ENCODE measurements at regions not wholly inside any gene's neighbourhood (a gene's known extent, or its start where the extent isn't known, plus 50 kb on each side); places are given as distances from the start of the nearest gene placed in this dataset.

GRCh38 chr5:93890657-93891056 is 149.3 kb upstream of the POU5F2 start (continued):
- TF ChIP-seq, protein P1, sequence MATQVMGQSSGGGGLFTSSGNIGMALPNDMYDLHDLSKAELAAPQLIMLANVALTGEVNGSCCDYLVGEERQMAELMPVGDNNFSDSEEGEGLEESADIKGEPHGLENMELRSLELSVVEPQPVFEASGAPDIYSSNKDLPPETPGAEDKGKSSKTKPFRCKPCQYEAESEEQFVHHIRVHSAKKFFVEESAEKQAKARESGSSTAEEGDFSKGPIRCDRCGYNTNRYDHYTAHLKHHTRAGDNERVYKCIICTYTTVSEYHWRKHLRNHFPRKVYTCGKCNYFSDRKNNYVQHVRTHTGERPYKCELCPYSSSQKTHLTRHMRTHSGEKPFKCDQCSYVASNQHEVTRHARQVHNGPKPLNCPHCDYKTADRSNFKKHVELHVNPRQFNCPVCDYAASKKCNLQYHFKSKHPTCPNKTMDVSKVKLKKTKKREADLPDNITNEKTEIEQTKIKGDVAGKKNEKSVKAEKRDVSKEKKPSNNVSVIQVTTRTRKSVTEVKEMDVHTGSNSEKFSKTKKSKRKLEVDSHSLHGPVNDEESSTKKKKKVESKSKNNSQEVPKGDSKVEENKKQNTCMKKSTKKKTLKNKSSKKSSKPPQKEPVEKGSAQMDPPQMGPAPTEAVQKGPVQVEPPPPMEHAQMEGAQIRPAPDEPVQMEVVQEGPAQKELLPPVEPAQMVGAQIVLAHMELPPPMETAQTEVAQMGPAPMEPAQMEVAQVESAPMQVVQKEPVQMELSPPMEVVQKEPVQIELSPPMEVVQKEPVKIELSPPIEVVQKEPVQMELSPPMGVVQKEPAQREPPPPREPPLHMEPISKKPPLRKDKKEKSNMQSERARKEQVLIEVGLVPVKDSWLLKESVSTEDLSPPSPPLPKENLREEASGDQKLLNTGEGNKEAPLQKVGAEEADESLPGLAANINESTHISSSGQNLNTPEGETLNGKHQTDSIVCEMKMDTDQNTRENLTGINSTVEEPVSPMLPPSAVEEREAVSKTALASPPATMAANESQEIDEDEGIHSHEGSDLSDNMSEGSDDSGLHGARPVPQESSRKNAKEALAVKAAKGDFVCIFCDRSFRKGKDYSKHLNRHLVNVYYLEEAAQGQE (IDR thresholded peaks at IDR 0.05; ENCODE audit: unreplicated experiment): no peak
- TF ChIP-seq EZH2phosphoT487 (IDR thresholded peaks at IDR 0.05; ENCODE audit: unreplicated experiment) (no peak), STAT1 (IDR thresholded peaks at IDR 0.05; ENCODE audit: unreplicated experiment) (no peak), ZNF331 (CRISPR knock-in tag; IDR thresholded peaks at IDR 0.05; ENCODE audit: low read depth) (no peak), JUNB (IDR thresholded peaks at IDR 0.05; ENCODE audit: unreplicated experiment) (no peak), NANOG (IDR thresholded peaks at IDR 0.05; ENCODE audit: borderline replicate concordance) (no peak), POLR2AphosphoS5 (IDR thresholded peaks at IDR 0.05; ENCODE audit: low read depth) (no peak), CTCF (conservative IDR thresholded peaks at IDR 0.05; ENCODE audit: low read depth in 2 of 2) (no peak), CREB1 (CRISPR knock-in tag; IDR thresholded peaks at IDR 0.05; ENCODE audit: low read depth) (no peak)
- TF ChIP-seq, protein P2, sequence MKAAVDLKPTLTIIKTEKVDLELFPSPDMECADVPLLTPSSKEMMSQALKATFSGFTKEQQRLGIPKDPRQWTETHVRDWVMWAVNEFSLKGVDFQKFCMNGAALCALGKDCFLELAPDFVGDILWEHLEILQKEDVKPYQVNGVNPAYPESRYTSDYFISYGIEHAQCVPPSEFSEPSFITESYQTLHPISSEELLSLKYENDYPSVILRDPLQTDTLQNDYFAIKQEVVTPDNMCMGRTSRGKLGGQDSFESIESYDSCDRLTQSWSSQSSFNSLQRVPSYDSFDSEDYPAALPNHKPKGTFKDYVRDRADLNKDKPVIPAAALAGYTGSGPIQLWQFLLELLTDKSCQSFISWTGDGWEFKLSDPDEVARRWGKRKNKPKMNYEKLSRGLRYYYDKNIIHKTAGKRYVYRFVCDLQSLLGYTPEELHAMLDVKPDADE (IDR thresholded peaks at IDR 0.05): no peak

GRCh38 chr5:93887678-93888077 is 146.3 kb upstream of the POU5F2 start:
- peaks cover 2% of the 10 kb centered on the region; the same call in 1 of the 3 replicates for H3K4me1 Mint-ChIP-seq
- Histone ChIP-seq H3K79me2 (replicated peaks; ENCODE audit: insufficient read depth) (no peaks in the 10 kb centered on the region), H3K36me3 (ENCODE audit: insufficient read depth) (no peaks in the 10 kb centered on the region), H3K9me2 (ENCODE audit: insufficient read depth) (no peaks in the 10 kb centered on the region), H3K4me2 (no peak overlapping the region), H3K4me3 (no peak overlapping the region), H3K27ac (ENCODE audit: low read depth) (no peak overlapping the region), H3K4me1 (ENCODE audit: insufficient read depth) (no peaks in the 10 kb centered on the region), H3F3A (replicated peaks; ENCODE audit: low read depth) (no peaks in the 10 kb centered on the region), H4K20me1 (replicated peaks; ENCODE audit: insufficient read depth) (no peaks in the 10 kb centered on the region), H2AFZ (no peak overlapping the region), H3K27me3 (ENCODE audit: insufficient read depth) (no peaks in the 10 kb centered on the region)
- DNase-seq (ENCODE audit: low spot score): no peak
- H3K36me3 Mint-ChIP-seq (ENCODE audit: low read depth): no peaks in the 10 kb centered on the region
- H3K4me3 Mint-ChIP-seq: no peak overlapping the region
- H3K27ac Mint-ChIP-seq: no peak overlapping the region
- no peaks in the 10 kb centered on the region for H3K27me3 Mint-ChIP-seq (ENCODE audit: insufficient read depth, low read depth, poor library complexity)
- no peaks in the 10 kb centered on the region for H3K9me3 Mint-ChIP-seq
- no peak for ATAC-seq
- TF ChIP-seq, protein P3, sequence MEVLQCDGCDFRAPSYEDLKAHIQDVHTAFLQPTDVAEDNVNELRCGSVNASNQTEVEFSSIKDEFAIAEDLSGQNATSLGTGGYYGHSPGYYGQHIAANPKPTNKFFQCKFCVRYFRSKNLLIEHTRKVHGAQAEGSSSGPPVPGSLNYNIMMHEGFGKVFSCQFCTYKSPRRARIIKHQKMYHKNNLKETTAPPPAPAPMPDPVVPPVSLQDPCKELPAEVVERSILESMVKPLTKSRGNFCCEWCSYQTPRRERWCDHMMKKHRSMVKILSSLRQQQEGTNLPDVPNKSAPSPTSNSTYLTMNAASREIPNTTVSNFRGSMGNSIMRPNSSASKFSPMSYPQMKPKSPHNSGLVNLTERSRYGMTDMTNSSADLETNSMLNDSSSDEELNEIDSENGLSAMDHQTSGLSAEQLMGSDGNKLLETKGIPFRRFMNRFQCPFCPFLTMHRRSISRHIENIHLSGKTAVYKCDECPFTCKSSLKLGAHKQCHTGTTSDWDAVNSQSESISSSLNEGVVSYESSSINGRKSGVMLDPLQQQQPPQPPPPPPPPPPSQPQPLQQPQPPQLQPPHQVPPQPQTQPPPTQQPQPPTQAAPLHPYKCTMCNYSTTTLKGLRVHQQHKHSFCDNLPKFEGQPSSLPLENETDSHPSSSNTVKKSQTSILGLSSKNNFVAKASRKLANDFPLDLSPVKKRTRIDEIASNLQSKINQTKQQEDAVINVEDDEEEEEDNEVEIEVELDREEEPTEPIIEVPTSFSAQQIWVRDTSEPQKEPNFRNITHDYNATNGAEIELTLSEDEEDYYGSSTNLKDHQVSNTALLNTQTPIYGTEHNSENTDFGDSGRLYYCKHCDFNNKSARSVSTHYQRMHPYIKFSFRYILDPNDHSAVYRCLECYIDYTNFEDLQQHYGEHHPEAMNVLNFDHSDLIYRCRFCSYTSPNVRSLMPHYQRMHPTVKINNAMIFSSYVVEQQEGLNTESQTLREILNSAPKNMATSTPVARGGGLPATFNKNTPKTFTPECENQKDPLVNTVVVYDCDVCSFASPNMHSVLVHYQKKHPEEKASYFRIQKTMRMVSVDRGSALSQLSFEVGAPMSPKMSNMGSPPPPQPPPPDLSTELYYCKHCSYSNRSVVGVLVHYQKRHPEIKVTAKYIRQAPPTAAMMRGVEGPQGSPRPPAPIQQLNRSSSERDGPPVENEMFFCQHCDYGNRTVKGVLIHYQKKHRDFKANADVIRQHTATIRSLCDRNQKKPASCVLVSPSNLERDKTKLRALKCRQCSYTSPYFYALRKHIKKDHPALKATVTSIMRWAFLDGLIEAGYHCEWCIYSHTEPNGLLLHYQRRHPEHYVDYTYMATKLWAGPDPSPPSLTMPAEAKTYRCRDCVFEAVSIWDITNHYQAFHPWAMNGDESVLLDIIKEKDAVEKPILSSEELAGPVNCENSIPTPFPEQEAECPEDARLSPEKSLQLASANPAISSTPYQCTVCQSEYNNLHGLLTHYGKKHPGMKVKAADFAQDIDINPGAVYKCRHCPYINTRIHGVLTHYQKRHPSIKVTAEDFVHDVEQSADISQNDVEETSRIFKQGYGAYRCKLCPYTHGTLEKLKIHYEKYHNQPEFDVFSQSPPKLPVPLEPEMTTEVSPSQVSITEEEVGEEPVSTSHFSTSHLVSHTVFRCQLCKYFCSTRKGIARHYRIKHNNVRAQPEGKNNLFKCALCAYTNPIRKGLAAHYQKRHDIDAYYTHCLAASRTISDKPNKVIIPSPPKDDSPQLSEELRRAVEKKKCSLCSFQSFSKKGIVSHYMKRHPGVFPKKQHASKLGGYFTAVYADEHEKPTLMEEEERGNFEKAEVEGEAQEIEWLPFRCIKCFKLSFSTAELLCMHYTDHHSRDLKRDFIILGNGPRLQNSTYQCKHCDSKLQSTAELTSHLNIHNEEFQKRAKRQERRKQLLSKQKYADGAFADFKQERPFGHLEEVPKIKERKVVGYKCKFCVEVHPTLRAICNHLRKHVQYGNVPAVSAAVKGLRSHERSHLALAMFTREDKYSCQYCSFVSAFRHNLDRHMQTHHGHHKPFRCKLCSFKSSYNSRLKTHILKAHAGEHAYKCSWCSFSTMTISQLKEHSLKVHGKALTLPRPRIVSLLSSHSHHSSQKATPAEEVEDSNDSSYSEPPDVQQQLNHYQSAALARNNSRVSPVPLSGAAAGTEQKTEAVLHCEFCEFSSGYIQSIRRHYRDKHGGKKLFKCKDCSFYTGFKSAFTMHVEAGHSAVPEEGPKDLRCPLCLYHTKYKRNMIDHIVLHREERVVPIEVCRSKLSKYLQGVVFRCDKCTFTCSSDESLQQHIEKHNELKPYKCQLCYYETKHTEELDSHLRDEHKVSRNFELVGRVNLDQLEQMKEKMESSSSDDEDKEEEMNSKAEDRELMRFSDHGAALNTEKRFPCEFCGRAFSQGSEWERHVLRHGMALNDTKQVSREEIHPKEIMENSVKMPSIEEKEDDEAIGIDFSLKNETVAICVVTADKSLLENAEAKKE (CRISPR knock-in tag; IDR thresholded peaks at IDR 0.05): no peak
- TF ChIP-seq ZNF331 (CRISPR knock-in tag; IDR thresholded peaks at IDR 0.05; ENCODE audit: low read depth): no peak
- TF ChIP-seq EZH2 (IDR thresholded peaks at IDR 0.05; ENCODE audit: low read depth, unreplicated experiment): no peak
- no peak for TF ChIP-seq EZH2phosphoT487 (IDR thresholded peaks at IDR 0.05; ENCODE audit: unreplicated experiment)
